HG03558 (cell line): ENCODE measurements at regions not wholly inside any gene's neighbourhood (a gene's known extent, or its start where the extent isn't known, plus 50 kb on each side); places are given as distances from the start of the nearest gene placed in this dataset.

Experiments
- ATAC-seq: cut with Tn5 transposase; IDR thresholded peaks from one replicate; pipeline ENCODE4 v1.9.1; 2021; ENCODE audit warnings: moderate number of reproducible peaks; ENCODE audit not compliant: unreplicated experiment; ENCODE audit errors: extremely low read depth

- no peak for ATAC-seq
These were observed 59.6 kb upstream of the CDH13 start for GRCh38 chr16:82567175-82567574.

- no peak for ATAC-seq
These were observed 63.4 kb upstream of the CDH13 start for GRCh38 chr16:82563401-82563800.

- ATAC-seq = no peak
These were observed 64.5 kb upstream of the CDH13 start for GRCh38 chr16:82562183-82562683.

- ATAC-seq = no peak
These were observed 65.9 kb upstream of the CDH13 start for GRCh38 chr16:82560805-82561325.

DNA sequence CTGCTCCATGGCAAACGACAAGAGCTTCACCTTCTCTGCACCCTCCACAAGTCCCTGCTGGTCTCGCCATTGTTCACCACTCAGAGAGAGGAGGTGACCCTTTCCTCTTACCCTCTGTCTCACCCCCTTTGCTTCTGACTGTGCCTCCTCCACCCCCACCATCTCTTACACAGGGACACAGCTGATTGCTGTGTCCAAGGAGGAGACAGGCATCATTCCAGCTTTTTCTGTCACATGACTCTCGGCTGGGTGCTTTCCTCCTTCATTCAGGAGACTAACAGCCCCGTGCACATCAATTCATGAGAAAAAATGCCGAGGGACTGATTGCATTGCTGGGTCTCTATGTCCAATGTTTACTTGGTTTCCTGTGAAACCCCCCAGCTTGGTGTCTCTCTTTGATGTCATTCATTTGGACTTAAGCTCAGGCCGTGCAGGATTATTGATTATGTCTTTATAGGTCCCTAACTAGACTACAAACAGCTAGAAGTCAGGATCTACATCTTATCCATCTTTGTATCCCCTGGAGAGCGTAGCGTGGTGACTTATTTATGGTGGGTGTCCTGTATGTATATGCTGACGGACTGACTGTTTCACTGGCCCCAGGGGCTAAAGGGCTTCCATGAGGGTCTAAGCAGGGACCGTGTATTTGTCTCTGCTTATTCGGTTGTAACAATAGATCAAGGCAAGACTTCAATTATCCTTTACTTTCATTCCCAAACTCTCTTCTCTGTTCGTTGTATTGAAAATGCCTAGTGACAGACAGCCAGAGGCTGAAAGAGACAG is 82.2 kb upstream of the CDH13 start:
- no peak for ATAC-seq

- ATAC-seq = no peak
These were observed 84.1 kb upstream of the CDH13 start for GRCh38 chr16:82542714-82543113.

GRCh38 chr16:82541103-82541502 is 85.7 kb upstream of the CDH13 start:
- ATAC-seq = no peak

- no peak for ATAC-seq
These were observed 91.0 kb upstream of the CDH13 start for GRCh38 chr16:82535764-82536163.

GRCh38 chr16:82535262-82535661 is 91.5 kb upstream of the CDH13 start:
- ATAC-seq = no peak

GRCh38 chr16:82533189-82533588 is 93.6 kb upstream of the CDH13 start:
- no peak for ATAC-seq

DNA sequence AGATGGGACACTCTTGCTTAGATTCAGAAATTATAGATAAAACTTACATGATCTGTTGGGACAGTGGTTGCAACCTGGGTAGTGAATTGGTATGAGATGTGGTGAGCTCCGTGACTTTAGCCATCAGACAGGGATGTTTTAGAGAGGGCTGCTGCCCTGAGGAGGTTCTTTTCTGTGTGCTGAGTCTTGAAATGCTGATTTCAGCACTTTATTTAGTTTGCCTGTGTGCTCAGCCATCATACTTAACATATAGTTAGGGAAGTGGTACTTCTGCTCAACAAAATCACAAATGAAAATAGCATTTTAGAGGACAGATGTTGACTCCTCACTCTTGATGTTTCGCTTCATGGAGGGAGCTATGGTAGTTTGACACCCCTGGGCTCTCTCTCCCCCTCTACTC is 95.9 kb upstream of the CDH13 start:
- ATAC-seq = no peak

DNA sequence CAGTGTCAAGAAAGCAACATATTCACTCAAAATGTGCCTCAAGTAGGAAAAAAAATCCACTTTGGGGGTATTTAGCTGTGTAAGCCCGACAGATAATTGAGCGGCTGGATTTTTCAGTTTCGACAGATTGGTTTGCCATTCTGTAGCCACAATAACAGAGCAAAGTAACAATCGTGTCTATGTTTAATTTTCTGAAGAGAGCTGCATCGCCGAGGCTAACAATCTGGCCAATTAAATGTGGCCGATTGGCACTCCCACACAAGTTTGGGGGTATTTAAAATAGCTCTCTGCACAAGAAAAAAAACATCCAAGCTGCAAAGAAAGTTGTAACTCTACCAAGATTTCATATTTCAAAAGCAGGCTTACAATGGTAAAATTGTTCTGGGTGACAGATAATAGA is 99.7 kb upstream of the CDH13 start:
- no peak for ATAC-seq

GRCh38 chr16:82524976-82525375 is 101.8 kb upstream of the CDH13 start:
- no peak for ATAC-seq

- no peak for ATAC-seq
These were observed 103.0 kb upstream of the CDH13 start for GRCh38 chr16:82523815-82524214.

DNA sequence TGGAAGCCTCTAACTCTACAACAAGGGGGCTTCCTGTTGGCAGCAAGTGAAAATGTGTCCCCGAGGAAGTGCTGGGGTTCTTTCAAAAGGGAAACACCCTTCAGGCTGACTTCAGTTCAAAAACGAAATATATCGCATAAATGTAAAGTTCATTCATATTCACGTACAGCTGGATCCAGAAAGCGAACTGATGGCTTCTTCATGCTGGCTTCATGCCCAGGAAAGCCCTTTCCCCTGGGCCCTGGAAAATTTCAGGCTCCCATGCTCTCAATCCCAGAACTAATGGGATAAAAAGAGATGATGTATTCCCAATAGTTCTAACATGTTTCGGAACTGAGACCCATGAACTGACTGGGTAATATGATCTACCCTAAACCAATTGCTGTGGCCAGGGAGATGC is 104.7 kb upstream of the CDH13 start:
- ATAC-seq = no peak

DNA sequence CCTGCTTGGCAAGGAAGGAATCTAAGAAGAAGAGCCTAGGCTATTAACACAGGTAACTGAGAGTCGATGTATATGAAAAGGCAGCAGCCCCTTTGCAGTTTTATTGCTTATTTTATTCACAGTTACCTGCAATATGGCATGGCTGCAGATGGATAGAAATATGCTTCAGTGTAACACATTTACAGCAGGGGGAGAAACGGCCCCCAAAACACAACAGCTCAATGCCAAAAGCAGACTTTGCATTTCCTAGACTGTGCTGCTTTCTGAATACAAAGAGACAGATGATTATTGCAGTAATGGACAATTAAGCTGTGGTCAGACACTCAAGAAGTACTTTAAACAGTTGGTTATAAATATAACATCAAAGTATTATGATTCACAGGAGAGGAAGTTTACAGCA is 108.0 kb upstream of the CDH13 start:
- ATAC-seq = no peak

- no peak for ATAC-seq
These were observed 112.5 kb upstream of the CDH13 start for GRCh38 chr16:82514262-82514661.

GRCh38 chr16:82510789-82511305 is 115.9 kb upstream of the CDH13 start:
- ATAC-seq = no peak

DNA sequence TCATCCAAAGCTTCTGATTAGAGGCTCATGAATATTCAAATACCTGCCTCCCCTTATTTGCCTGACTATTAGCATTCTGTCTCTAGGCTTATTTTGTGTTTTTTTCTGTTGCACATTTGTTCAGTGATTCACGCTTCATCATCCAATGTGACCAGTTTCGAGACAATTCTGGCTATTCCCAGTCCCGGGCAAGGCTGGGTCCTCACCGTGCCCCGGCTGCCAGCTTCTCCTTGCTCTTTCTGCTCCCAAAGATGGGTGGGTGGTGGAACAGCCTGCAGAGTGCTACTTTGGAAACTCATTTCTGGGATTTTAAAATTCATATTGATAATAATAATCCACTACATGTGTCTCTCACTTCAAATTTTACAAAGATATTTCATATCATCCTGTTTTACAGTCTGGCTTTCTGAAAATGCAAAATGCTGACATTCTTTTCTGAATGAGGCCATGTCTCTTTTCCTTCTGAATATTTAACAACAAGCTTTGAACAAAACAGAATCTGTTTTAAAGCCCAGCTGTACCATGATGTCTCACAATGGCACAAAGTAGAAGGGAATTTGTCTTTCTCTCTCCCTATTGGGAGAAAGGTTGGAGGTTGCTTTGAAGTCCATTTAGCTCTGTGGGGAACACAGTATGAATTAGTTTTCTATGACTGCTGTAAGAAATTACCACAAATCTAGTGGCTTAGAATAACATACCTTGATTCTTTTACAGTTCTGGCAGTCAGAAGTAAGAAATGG is 116.9 kb upstream of the CDH13 start:
- ATAC-seq = no peak

DNA sequence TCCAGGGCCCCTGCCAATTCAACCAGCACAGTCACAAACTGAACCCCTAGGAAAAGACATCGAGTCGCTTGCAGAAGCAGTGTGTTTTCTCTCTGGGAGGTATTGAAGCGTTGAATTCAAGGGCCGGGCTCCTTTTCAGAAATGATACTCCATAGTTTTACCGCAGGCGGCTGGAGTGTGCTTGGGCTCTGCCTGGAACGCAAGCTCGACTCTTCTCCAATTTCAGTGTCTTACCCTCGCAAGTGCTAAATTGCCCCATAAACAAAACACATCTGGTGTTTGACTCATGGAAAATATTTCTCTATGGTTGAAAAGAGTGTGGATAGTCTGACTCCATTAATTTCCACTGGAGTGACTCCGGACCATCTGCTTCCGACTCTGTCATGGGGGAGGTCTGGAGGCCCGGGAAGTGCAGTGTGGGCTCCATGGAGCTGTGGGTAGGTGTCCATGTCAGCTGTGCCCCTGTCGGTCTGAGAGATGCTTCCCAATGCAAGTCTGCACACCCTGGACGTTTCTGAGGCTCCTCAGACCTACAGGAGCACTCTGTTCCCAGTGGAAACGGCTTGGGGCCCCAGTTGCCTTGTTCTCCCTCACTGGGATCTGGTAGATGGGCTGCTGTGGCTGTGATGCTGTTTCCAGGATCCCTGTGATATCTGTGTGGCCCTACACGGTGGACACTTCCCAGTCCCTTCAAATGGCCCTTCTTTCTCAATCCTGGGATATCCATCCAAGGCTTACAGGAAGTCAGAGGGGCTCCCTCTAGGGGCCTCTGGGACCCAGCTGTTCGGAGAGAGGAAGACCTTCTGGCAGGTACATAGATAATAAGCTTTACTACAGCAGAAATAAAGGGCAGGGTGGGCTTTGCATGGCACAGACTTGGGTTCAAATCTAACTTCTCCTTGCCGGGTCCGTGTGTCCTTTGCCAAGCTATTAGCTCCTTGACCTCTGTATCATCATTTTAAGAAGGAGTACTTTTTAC is 119.8 kb upstream of the CDH13 start:
- ATAC-seq = no peak
